Stimulated activated CD8-positive, alpha-beta memory T cell treated with anti-CD3 and anti-CD28 coated beads, Interleukin-15, amount 100 ng/mL, for 48 hours (primary cell): ENCODE measurements at regions not wholly inside any gene's neighbourhood (a gene's known extent, or its start where the extent isn't known, plus 50 kb on each side); places are given as distances from the start of the nearest gene placed in this dataset.

Source experiments
- DNase-seq, 2 donors: peaks; one replicate each; pipeline ENCODE4 v3.0.0-alpha.2; 2020; ENCODE audit warnings: low read depth in 2 of 2

DNA sequence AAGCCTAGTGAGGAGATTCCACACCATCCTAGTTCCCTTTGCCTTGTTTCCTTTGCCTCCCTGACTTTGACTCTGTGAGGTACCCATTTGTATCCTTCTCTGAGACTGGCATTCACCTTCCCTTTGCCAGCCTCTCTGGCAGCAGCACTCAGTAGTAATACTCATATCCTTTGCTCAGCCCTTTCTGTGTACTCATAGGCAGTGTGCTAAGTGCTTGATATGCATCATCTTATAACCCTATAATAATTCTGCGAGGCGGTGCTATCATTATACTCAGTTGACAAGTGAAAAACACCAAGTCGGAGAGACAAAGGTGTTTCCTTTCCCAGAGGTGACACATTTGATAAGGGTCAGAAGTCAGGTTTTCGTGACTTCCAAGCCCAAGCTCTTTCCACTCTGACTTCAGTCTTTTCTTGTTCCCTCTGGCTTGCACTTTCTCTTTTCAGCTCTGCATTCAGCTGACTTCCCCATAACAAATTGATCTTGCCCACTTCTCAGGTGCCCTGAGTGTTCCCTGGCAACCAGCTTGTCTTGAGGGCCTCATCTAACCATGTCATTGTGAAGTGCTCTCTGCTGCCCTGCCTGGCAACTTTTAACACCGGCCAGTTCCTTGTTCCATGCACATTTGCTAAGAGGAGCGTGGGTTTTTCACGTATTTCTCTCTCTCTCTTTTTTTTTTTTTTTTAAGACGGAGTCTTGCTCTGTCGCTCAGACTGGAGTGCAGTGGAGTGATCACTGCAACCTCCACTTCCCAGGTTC lies 94.5 kb upstream of the UPP2 start:
- DNase-seq: no peak

DNA sequence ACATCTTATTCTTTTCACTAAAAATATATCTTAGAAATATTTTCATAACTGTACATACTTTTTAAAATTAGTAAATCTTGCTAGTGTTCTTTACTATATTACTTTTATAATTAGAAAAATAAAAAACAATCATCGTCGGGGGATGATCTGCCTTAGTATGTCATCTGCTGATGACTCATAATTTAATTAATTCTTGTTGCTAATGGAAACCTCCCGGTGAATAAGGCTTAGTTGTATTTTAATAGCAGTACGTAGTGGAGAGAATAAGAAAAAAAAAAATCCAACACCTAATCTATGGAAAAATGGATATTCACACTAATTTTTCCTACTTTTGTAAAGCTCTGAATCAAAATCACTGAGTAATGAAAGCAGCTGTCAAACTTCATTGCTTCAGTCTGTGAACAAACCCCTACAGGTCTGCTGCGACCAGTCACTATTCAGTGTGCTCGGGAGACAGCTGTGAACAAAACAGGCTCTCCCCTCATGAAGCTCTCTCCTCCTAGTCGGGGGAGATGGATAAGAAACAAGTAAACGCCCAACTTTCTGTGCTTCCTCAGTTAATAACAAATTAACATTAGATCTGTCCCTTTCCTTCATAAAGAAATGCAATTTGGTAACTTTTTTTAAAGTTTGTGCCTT lies 97.4 kb upstream of the UPP2 start:
- no peak for DNase-seq

DNA sequence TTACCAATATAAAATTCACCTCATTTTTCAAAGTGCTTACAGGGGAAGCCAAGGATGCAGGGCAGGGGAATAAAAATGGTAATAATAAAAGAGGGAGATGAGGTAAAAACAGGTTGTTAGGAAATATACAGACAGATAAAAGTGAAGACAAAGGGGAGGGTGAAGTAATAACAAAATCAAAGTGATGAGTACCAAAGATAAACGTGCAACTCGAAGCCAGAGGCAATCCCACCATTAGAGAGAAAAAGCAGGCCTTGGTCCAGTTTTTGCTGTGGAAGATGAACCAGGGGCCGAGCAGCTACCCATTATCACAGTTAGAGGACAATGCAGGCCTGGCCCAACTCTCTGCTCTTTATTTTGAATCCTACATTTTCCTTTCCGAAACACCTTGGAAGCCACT lies 99.6 kb upstream of the UPP2 start:
- DNase-seq: no peak

DNA sequence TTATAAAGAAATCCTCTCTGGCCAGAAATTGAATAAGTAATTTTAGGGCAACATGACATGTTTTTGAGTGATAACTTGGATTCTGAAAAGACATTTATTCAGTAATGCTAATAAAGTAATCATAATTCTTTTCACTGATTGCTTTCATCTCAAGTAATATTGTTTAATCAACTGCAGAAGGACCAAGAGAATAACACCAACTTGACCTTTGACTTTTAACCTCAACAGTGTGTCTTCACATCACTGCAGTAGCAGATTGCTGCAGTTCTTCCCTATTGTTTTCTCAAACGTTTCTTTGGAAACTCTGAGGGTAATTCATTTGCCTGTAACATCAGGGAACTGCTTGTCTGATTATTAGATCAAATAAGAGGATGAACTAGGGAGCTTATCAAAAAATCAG lies 104.9 kb upstream of the UPP2 start:
- no peak for DNase-seq

DNA sequence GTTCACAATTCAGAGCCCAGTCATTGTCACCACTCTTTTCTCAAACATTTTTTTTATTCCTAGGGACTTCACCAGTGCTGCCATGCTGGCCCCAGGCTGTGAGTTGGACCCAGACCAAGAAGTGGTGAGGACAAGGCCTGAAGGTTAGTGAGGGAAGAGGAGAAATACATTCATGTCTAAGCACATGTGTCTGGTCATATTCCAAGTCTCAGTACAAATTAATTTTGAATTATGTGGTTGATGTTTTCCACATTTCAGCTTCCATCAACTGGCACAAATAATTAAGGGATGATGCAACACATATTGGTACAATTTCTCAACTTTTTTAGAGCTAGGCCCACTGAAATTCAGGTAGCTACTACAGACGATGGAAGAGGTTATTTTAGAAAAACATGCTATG lies 106.6 kb upstream of the UPP2 start:
- no peak for DNase-seq

DNA sequence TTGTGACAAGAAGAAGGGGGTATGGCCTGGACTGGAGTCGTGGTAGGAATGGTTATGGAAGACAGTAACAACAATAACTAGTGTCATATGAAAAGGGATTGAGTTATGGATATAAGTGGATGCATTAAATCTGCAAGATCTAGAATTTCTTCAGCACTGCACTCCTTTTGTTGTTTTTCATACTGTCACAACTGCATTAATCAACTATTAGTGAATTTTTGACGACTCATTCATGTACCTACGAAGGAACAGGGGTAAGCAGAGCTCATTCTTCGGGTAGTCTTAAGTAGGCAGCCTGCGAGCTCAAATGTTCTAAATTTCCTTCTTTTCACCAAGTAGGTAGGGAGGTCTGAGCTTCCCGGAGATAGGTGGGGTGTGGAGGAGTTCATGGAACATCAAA lies 109.7 kb upstream of the UPP2 start:
- no peak for DNase-seq

DNA sequence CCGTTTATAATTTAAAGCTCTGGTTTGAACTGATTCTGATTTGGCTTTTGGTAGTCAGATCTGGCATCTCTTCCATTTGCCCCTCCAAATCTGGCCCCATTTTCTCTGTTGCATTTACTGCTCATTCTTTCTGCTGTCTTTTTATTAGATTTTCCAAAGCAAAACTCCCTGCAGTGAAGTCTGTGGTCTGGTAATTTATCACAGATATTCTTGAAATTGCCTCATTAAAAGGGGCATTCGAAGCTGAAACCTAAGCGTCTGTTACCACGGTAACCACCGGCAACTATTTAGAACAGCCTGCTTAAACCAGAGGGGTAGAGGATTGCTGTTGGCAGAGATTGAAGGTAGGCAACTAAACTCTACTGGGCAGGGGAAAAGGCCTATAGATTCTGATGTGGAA lies 111.5 kb upstream of the UPP2 start:
- no peak for DNase-seq

DNA sequence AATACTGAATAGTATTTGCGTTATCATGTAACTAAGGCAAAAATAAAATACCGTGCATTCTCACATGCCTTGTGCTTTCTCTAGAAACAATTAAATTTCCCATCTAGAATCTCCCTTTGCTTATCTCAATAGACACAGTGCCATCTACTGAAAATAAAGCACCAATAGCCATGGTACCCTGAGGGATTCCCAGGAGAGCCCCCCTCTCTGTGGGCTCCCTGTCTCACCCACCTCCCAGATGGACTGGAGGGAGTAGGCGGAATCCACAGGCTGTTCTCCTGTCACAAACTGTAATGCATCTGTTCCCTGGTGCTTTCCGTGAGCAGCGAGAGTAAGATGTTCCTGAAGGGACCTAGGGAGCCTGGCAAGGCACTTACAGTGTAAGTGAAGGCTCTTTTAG lies 112.4 kb upstream of the UPP2 start:
- no peak for DNase-seq

DNA sequence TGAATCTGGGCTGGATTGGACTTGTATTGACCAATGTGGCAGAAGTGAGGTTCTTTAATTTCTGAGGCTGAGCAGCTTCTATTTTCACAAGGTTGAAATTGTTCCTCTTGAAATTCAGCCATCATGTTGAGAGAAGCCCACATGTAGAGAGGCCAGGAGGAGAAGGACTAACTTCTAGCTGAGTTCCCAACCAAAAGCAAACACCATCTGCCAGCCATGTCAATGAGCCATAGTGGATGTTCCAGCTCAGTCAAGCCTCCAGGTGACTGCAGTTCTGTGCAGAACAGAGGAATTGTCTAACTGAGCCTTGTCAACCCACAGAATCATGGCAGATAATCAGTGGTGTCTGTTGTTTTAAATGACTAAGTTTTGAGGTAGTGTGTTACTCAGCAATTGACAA lies 110.6 kb upstream of the ACVR1 start:
- DNase-seq: no peak

DNA sequence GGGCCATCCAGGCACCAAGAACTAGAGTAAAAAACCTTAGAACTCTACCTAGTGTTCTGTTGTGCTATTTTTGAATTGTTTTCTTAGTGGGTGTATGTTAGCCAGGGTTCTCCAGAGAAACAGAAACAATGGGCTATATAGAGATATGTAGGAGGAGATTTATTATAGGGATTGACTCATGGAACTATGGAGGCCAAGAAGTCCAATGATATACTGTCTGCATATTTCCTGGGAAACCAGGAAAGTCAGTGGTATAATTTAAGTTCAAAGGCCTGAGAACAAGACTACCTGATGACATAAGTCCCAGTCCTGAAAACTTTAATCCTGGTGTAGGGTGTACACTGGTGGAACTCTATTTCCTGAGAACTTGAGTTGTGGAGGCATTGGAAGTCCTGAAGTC lies 108.7 kb upstream of the ACVR1 start:
- no peak for DNase-seq

DNA sequence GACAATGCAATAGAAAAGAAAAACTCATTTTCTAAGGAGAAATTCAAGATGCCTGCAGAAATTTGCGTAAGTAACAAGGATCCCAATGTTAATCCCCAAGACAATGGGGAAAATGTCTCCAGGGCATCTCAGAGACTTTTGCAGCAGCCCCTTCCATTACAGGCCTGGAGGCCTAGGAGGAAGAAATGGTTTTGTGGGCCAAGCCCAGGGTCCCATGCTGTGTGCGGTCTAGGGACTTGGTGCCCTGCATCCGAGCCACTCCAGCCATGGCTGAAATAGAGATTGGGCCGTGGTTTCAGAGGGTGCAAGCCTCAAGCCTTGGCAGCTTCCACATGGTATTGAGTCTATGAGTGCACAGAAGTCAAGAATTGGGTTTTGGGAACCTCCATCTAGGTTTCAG lies 103.9 kb upstream of the ACVR1 start:
- no peak for DNase-seq

DNA sequence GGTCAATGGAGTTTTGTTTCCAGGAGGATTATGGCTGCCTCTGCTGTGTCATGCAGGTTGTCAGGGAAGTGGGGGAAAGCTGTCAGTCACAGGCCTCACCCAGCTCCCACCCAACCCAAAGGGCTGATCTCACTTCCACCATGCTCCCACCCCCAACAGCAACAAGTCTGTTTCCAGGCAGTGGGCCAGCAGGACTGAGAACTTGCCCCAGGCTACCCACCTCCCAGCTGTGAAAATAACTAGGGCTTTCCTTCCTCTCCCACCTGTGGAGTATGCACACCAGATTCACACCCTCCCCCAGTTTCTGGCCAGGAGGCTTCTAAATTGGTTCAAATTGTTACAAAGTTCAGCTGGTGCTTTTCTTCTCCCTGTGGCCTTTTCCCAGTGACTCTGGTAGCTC lies 95.6 kb upstream of the ACVR1 start:
- DNase-seq: no peak

DNA sequence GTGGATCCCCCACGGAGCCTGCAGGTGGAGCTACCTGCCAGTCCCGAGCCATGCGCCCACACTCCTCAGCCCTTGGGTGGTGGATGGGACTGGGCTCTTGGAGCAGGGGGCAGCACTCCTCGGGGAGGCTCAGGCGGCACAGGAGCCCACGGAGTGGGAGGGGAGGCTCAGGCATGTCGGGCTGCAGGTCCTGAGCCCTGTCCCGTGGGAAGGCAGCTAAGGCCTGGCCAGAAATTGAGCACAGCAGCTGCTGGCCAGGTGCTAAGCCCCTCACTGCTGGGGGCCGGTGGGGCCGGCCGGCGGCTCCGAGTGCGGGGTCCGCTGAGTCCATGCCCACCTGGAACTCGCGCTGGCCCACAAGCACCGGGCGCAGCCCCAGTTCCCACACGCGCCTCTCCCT lies 91.7 kb upstream of the ACVR1 start:
- DNase-seq: no peak

DNA sequence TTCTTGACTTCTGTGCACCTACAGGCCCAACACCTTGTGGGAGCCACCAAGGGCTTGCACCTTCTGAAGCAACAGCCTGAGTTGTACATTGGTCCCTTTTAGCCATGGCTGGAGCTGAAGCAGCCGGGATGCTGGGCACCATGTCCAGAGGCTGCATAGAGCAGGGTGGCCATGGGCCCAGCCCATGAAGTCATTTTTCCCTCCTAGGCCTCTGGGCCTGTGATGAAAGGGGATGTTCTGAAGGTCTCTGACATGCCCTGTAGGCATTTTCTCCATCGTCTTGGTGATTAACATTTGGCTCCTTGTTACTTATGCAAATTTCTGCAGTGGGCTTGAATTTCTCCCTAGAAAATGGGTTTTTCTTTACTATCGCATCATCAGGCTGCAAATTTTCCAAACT lies 83.1 kb upstream of the ACVR1 start:
- DNase-seq: no peak

DNA sequence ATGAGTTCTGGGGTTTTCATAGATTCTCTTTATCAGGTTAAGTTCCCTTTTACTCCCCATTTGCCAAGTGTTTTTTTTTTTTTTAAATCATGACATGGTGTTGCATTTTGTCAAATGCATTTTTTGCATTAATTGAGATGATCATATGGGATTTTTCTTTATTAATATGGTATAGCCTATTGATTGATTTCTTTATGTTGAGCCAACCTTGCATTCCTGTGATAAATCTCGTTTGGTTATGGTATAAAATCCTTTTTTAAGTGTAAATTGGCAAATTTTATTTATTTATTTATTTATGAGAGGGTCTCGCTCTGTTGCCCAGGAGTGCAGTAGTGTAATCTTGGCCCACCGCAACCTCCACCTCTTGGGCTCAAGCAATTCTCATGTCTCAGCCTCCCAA lies 81.5 kb upstream of the ACVR1 start:
- DNase-seq: no peak

DNA sequence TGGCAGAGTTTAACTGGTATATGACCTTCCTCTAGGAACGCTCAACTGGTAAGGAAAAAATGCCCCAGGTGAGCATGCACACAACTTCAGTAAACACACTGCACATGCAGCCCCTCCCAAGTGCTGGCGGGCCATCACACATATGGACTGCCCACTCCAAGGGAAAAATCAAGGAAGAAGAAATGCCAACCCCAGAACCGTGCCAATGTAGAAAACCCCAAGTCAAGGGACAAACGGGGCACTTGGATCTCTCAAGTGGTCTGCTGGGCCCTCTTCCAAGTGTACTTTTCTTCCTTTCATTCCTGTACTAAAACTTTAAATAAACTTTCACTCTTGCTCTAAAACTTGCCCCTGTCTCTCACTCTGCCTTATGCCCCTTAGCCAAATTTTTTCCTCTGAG lies 76.4 kb upstream of the ACVR1 start:
- DNase-seq: no peak

DNA sequence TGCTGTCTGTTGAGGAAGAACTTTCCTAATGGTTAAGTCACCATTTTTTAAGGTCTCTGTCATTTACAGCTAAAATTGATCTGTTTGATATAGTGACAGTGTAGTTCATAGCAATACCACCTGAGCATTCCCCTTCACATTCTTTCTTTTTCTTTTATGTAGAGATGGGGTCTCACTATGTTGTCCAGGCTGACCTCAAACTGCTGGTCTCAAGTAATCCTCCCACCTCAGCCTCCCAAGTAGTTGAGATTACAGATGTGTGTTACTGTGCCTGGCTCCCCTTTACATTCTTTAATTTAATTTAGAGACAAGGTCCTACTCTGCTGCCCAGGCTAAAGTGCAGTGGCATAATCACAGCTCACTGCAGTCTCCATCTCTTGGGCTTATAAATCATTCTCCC lies 72.7 kb upstream of the ACVR1 start:
- DNase-seq: no peak

DNA sequence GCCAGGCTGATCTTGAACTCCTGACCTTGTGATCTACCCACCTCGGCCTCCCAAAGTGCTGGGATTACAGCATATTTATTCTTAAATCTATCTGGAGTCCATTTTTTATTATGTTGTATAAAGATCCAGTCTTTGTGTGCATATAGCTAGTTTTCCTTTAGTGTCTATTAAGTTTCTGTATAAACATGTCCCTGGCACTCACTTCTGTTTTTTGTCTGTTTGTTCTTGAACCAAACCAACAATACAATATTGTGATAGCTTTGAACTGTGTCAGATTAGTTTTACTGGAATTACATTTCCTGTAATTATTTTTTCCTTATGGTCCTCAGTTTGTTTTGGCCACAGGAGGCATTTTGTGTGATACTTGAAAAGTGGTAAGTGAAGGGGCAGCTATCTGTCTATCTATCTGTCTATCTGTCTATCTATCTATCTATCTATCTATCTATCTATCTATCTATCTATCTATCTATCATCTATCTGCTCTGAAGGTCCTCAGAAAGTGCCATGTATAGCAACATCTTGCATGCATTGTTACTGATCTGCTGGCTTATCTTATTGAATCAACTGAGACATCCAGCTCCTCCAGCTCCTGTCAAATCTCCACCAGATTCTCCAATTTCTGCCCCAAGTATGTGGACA lies 70.9 kb upstream of the ACVR1 start:
- no peak for DNase-seq

DNA sequence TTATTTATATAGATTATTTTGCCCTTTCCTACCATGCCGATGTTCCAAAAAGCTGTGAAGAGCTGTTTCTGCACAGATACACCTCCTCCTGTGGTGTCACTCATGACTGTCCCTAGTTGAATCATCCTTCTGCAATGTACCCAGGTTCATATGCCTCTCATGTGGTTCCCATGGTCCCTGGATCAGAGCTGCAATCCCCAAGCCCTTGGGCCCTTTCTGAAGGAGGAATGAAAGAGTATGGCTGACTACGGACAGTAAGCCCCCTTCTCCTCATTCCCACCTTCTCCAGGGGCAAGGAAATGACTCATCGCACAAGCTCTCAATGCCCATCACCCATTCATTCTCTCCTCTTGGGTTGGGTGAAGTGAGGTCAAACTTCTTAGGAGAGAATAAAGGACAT lies 63.9 kb upstream of the ACVR1 start:
- DNase-seq: no peak

DNA sequence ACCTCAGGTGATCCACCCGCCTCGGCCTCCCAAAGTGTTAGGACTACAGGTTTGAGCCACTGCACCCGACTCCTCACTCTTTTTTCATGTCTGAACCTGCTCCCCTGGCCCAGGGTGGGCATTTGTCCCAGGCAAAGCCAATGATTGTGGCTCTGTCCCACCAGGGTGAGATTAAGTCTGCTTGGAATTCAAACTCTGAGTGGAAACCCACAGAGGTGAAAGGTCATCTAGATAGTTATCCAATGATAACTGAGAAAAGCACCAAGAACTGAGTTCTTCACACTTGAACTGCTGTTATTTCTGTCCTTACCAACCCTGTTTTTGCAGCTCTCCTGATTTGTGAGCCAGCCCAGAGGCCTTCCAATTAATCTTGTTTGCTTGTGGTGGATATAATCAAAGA lies 62.4 kb upstream of the ACVR1 start:
- no peak for DNase-seq

DNA sequence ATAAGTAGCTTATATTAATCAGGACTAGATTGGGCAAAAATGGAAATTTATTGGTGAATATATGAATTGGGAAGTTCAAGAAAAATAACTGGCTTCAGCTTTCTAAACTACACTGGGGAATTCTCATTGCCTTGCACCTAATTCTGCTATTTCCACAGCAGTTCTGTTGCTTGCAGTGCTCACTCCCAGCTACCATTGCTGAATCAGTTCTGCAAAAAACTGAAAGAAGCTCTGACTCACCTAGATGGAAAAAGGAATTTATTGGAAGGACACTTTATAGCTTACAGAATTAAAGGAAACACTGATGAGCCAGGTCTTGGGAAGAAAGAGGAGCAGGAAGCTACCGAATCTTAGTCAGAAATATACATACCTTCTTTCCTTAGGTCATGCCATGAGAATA lies 60.3 kb upstream of the ACVR1 start:
- no peak for DNase-seq

DNA sequence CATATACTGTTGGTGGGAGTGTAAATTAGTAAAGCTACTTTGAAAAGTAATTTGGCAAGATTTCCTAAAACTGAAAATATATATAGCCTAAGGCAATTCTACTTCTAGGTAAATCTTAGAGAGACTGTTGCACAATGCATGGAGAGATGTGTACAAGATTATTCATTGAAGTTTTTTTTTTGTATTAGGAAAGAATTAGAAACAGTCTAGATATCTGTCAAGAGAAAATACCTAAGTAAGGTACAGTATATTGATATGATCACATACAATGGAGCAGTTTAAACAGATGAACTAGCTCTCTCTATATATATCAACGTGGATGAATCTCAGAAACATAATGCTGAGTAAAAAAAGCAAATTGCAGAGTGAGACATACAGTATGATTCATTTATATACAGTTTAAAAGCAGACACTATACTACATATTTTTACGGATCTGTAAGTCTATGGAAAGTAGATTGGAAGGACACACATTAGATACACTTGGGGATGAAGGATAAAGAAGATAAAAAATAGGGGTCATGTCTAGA lies 59.3 kb upstream of the ACVR1 start:
- no peak for DNase-seq

DNA sequence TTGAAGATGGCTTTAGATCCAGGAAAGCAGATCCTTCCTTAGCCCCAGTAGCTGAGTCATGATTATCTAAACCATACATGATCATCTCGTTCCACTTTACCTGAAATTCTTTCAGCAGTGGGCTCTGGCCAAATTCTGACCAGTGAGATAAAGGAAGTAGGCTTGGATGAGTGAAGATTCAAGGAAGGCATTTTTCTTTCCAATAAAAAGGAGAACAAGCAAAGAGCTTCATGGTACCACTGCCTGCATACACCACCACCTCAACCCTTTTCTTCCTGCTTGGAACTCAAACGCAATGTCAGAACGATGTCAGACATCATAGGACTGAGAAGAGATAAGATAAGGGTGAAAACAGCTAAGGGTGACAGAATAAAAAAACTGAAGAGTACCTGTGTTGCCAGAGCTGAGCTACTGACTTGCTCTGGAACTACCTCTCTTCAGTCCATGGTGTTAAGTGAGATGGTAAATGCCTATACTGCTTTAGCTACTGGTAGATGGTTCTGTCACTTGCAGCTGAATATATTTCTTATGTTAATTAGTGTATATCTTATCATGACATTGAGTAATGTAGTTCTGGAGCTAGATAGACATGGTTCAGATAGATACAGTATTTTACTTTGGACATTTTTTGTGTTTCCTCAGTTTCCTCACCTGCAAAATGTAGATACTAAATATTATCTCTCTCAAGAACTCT lies 58.7 kb upstream of the ACVR1 start:
- no peak for DNase-seq
